ENCODE measurements at regions not wholly inside any gene's neighbourhood (a gene's known extent, or its start where the extent isn't known, plus 50 kb on each side); places are given as distances from the start of the nearest gene placed in this dataset.
"Not testable (repeated sequence)": the region's sequence is repeated elsewhere in the genome, so short reads cannot be mapped to it uniquely, and the experiment has no call there.

DNA sequence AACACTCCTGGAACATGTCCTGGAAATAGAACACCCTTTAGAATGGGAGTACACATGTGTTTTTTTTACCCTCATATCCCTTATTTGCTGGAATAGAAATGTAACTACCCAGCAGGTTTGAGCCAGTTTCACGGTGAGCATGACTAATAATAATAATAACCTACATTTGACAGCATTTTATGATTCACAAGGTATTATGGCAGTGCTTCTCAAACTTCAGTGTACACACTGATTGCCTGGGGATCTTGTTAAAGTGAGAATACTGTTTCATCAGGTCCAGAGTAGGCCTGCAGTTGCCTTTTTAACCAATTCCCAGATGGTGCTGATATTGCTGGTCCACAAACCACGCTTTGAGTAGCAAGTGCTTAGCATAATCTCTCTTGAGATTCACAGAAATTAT is 63.9 kb downstream of the NFKBIZ start:
- H3K4me1 ChIP-seq (ENCODE audit: control insufficient read depth in 1 of 2, insufficient read depth in 2 of 2, low read depth in 1 of 2, low read length in 1 of 2): 0 out of 4 replicates have a peak, but pooled peaks cover 0 to 5% of the 10 kb centered on the region in 2 experiments
- no peak for DNase-seq
- ChIA-PET POLR2A (no interaction called here), CTCF (no interaction called here)
- H3K9me2 ChIP-seq: no peaks in the 10 kb centered on the region
- peak; percentile 32; the same call in 1 of the 2 replicates for TF ChIP-seq FOSL2 (IDR thresholded peaks at IDR 0.05; ENCODE audit: borderline replicate concordance, low read depth)
- TF ChIP-seq, protein P1, sequence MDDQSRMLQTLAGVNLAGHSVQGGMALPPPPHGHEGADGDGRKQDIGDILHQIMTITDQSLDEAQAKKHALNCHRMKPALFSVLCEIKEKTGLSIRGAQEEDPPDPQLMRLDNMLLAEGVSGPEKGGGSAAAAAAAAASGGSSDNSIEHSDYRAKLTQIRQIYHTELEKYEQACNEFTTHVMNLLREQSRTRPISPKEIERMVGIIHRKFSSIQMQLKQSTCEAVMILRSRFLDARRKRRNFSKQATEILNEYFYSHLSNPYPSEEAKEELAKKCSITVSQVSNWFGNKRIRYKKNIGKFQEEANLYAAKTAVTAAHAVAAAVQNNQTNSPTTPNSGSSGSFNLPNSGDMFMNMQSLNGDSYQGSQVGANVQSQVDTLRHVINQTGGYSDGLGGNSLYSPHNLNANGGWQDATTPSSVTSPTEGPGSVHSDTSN (IDR thresholded peaks at IDR 0.05): no peak
- TF ChIP-seq SMC3 (IDR thresholded peaks at IDR 0.05; ENCODE audit: low read depth, low read length): no peak
- TF ChIP-seq, protein P2, sequence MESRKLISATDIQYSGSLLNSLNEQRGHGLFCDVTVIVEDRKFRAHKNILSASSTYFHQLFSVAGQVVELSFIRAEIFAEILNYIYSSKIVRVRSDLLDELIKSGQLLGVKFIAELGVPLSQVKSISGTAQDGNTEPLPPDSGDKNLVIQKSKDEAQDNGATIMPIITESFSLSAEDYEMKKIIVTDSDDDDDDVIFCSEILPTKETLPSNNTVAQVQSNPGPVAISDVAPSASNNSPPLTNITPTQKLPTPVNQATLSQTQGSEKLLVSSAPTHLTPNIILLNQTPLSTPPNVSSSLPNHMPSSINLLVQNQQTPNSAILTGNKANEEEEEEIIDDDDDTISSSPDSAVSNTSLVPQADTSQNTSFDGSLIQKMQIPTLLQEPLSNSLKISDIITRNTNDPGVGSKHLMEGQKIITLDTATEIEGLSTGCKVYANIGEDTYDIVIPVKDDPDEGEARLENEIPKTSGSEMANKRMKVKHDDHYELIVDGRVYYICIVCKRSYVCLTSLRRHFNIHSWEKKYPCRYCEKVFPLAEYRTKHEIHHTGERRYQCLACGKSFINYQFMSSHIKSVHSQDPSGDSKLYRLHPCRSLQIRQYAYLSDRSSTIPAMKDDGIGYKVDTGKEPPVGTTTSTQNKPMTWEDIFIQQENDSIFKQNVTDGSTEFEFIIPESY (IDR thresholded peaks at IDR 0.05; ENCODE audit: borderline replicate concordance, low read depth): no peak
- no peak for TF ChIP-seq GABPA (IDR thresholded peaks at IDR 0.05; ENCODE audit: low read depth)
- no peak for TF ChIP-seq POLR2AphosphoS5 (IDR thresholded peaks at IDR 0.05; ENCODE audit: low read depth, low read length)
- no peaks in the 10 kb centered on the region for H3K9me3 ChIP-seq
- 61% methylated on average over 2 of the region's 2 CpGs for WGBS (ENCODE audit: low lambda C conversion rate)
- peak overlapping the region in 1 of 2 experiments; percentile 45; a peak in 1 of 4 replicates for H3K27ac ChIP-seq (ENCODE audit: low read depth in 2 of 2, low read length in 1 of 2)
- no peaks in the 10 kb centered on the region for H3K27me3 ChIP-seq (ENCODE audit: insufficient read depth)
- H3K79me2 ChIP-seq (ENCODE audit: insufficient read depth): no peaks in the 10 kb centered on the region
- H2AFZ ChIP-seq (ENCODE audit: low read depth): 0 out of 2 replicates have a peak overlapping the region, but pooled peaks have one; percentile 0
- H3K9ac ChIP-seq: no peak overlapping the region
- H4K20me1 ChIP-seq (ENCODE audit: insufficient read depth): no peaks in the 10 kb centered on the region
- no peaks in the 10 kb centered on the region for H3K36me3 ChIP-seq (replicated peaks in 1 of 2; ENCODE audit: control insufficient read depth in 1 of 2, insufficient read depth in 2 of 2, low read length in 1 of 2)
- H3K4me2 ChIP-seq: no peak overlapping the region
- peaks cover 11% of the 10 kb centered on the region for H3F3A ChIP-seq (replicated peaks; ENCODE audit: insufficient read depth)
- H3K4me3 ChIP-seq (ENCODE audit: low read depth in 2 of 2, low read length in 1 of 2): no peak overlapping the region

- CTCF ChIA-PET; H3K4me2 ChIP-seq; H3K9me2 ChIP-seq; H3K9me3 ChIP-seq; H3K4me1 ChIP-seq (ENCODE audit: control insufficient read depth in 1 of 2, insufficient read depth in 2 of 2, low read depth in 1 of 2, low read length in 1 of 2); H4K20me1 ChIP-seq (ENCODE audit: insufficient read depth); POLR2A ChIA-PET; H3K9ac ChIP-seq; H3K27me3 ChIP-seq (ENCODE audit: insufficient read depth); H3K27ac ChIP-seq (ENCODE audit: low read depth in 2 of 2, low read length in 1 of 2); H3K79me2 ChIP-seq (ENCODE audit: insufficient read depth); H2AFZ ChIP-seq (ENCODE audit: low read depth); DNase-seq; H3K4me3 ChIP-seq (ENCODE audit: low read depth in 2 of 2, low read length in 1 of 2); H3K36me3 ChIP-seq (replicated peaks in 1 of 2; ENCODE audit: control insufficient read depth in 1 of 2, insufficient read depth in 2 of 2, low read length in 1 of 2): not testable (repeated sequence)
- peaks cover 11% of the 10 kb centered on the region for H3F3A ChIP-seq (replicated peaks; ENCODE audit: insufficient read depth)
- 78% methylated on average over 2 of the region's 2 CpGs for WGBS (ENCODE audit: low lambda C conversion rate)
Measured at GRCh38 chr3:101917761-101918160, 68.4 kb downstream of the NFKBIZ start.

DNA sequence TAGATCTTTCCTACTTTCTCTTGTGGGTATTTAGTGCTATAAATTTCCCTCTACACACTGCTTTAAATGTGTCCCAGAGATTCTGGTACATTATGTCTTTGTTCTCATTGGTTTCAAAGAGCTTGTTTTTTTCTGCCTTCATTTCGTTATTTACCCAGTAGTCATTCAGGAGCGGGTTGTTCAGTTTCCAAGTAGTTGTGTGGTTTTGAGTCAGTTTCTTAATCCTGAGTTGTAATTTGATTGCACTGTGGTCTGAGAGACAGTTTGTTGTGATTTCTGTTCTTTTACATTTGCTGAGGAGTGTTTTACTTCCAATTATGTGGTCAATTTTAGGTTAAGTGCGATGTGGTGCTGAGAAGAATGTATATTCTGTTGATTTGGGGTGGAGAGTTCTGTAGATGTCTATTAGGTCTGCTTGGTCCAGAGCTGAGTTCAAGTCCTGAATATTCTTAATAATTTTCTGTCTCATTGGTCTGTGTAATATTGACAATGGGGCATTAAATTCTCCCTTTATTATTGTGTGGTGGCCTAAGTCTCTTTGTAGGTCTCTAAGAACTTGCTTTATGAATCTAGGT is 72.9 kb downstream of the NFKBIZ start:
- H3K9me2 ChIP-seq; H3K9me3 ChIP-seq; POLR2A ChIA-PET; H3K4me2 ChIP-seq; H3K9ac ChIP-seq; H3F3A ChIP-seq (replicated peaks; ENCODE audit: insufficient read depth); H2AFZ ChIP-seq (ENCODE audit: low read depth); DNase-seq; H3K36me3 ChIP-seq (replicated peaks in 1 of 2; ENCODE audit: control insufficient read depth in 1 of 2, insufficient read depth in 2 of 2, low read length in 1 of 2); H4K20me1 ChIP-seq (ENCODE audit: insufficient read depth); H3K27me3 ChIP-seq (ENCODE audit: insufficient read depth); CTCF ChIA-PET; H3K4me3 ChIP-seq (ENCODE audit: low read depth in 2 of 2, low read length in 1 of 2); H3K27ac ChIP-seq (ENCODE audit: low read depth in 2 of 2, low read length in 1 of 2); H3K79me2 ChIP-seq (ENCODE audit: insufficient read depth): not testable (repeated sequence)
- peaks cover 0 to 13% of the 10 kb centered on the region in 2 experiments; a peak in 1 of 4 replicates for H3K4me1 ChIP-seq (ENCODE audit: control insufficient read depth in 1 of 2, insufficient read depth in 2 of 2, low read depth in 1 of 2, low read length in 1 of 2)
- 80% methylated on average over 3 of the region's 3 CpGs for WGBS (ENCODE audit: low lambda C conversion rate)

GRCh38 chr3:101924621-101925020 is 75.3 kb downstream of the NFKBIZ start:
- CTCF ChIA-PET: not testable (repeated sequence)

DNA sequence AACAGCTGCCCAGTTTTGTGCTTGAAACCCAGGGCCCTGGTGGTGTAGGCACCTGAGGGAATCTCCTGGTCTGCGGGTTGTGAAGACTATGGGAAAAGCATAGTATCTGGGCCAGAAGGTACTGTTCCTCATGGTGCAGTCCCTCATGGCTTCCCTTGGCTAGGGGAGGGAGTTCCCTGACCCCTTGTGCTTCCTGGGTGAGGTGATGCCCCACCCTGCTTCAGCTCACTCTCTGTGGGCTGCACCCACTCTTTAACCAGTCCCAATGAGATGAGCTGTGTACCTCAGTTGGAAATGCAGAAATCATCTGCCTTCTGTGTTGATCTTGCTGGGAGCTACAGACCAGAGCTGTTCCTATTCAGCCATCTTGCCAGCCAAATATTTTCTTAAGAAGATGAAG is 75.8 kb downstream of the NFKBIZ start:
- CTCF ChIA-PET; H3K27ac ChIP-seq (ENCODE audit: low read depth in 2 of 2, low read length in 1 of 2); H4K20me1 ChIP-seq (ENCODE audit: insufficient read depth); H3K79me2 ChIP-seq (ENCODE audit: insufficient read depth); H3K9ac ChIP-seq; H2AFZ ChIP-seq (ENCODE audit: low read depth); H3K9me3 ChIP-seq; H3K4me2 ChIP-seq; H3K9me2 ChIP-seq; POLR2A ChIA-PET; H3K36me3 ChIP-seq (replicated peaks in 1 of 2; ENCODE audit: control insufficient read depth in 1 of 2, insufficient read depth in 2 of 2, low read length in 1 of 2); DNase-seq; H3K27me3 ChIP-seq (ENCODE audit: insufficient read depth); H3K4me3 ChIP-seq (ENCODE audit: low read depth in 2 of 2, low read length in 1 of 2): not testable (repeated sequence)
- peaks cover 23% of the 10 kb centered on the region for H3F3A ChIP-seq (replicated peaks; ENCODE audit: insufficient read depth)
- H3K4me1 ChIP-seq (ENCODE audit: control insufficient read depth in 1 of 2, insufficient read depth in 2 of 2, low read depth in 1 of 2, low read length in 1 of 2): peaks cover 0 to 17% of the 10 kb centered on the region in 2 experiments; a peak in 2 of 4 replicates
- WGBS (ENCODE audit: low lambda C conversion rate): no CpG with 5 or more reads among the region's 1 CpG

More at GRCh38 chr3:101924621-101925020, 75.3 kb downstream of the NFKBIZ start:
- H3K4me1 ChIP-seq (ENCODE audit: control insufficient read depth in 1 of 2, insufficient read depth in 2 of 2, low read depth in 1 of 2, low read length in 1 of 2): peaks cover 0 to 17% of the 10 kb centered on the region in 2 experiments; a peak in 2 of 4 replicates
- H3K79me2 ChIP-seq (ENCODE audit: insufficient read depth); H3K36me3 ChIP-seq (replicated peaks in 1 of 2; ENCODE audit: control insufficient read depth in 1 of 2, insufficient read depth in 2 of 2, low read length in 1 of 2); POLR2A ChIA-PET; H3K9ac ChIP-seq; H3K9me2 ChIP-seq; H3K9me3 ChIP-seq; H4K20me1 ChIP-seq (ENCODE audit: insufficient read depth); H2AFZ ChIP-seq (ENCODE audit: low read depth); H3K4me3 ChIP-seq (ENCODE audit: low read depth in 2 of 2, low read length in 1 of 2); H3K27me3 ChIP-seq (ENCODE audit: insufficient read depth); DNase-seq; H3K27ac ChIP-seq (ENCODE audit: low read depth in 2 of 2, low read length in 1 of 2): not testable (repeated sequence)
- H3F3A ChIP-seq (replicated peaks; ENCODE audit: insufficient read depth): peaks cover 19% of the 10 kb centered on the region
- H3K4me2 ChIP-seq: 0 out of 2 replicates have a peak overlapping the region, but pooled peaks have one; percentile 7
- WGBS (ENCODE audit: low lambda C conversion rate): 100% methylated on average over 1 of the region's 2 CpGs
